Epithelial cell of esophagus (primary cell): ENCODE measurements at regions not wholly inside any gene's neighbourhood (a gene's known extent, or its start where the extent isn't known, plus 50 kb on each side); places are given as distances from the start of the nearest gene placed in this dataset.
"Not testable (repeated sequence)": the region's sequence is repeated elsewhere in the genome, so short reads cannot be mapped to it uniquely, and the experiment has no call there.

Experiments
- DNase-seq: peaks from one replicate; pipeline ENCODE4 v3.0.0; 2010; ENCODE audit warnings: low read depth
- H3K4me3 ChIP-seq: 2 replicates; pipeline ENCODE4 v1.5.1; 2011; ENCODE audit warnings: mild to moderate bottlenecking, low read length, control low read depth

DNA sequence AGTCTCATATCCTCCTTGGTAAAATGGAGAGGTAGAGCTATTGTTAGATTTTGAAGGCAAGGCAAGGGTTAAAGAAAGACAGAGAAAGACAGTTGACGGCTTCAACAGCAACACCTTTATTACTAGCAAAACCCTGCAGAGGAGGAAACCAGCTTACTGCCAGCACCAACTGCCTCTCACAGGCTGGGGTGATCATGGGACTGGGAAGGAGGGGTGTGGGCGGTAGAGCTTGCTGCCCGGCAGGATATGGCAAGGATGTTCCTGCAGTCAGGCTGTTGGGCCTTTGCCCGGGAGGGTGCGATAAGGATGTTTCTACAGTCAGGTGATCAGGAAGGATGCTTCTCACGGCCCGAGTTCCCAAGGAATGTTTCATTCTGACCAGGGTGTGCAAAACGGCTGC lies 310.0 kb downstream of the FOXD4L4 start:
- H3K4me3 ChIP-seq, DNase-seq: not testable (repeated sequence)

DNA sequence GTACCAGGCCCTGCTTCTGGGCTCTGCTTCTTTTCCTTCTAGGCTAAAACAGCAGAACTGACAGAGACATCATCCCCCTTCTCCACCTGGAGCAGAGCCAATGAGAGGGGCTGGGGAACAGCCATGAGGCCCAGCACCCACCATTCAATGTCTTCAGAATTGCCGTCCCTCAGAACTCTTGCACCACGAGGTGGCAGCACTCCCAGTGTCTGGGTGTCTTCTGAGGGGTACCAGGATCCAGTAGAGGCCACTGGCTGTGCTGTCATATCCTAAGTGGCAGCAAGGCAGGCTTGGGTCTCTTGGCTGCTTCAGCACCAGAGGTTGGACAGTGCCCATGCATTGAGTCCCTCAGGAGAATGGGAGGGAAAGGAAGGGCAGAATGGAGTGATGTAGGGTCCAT lies 312.8 kb downstream of the FOXD4L4 start:
- not testable (repeated sequence) for DNase-seq, H3K4me3 ChIP-seq

DNA sequence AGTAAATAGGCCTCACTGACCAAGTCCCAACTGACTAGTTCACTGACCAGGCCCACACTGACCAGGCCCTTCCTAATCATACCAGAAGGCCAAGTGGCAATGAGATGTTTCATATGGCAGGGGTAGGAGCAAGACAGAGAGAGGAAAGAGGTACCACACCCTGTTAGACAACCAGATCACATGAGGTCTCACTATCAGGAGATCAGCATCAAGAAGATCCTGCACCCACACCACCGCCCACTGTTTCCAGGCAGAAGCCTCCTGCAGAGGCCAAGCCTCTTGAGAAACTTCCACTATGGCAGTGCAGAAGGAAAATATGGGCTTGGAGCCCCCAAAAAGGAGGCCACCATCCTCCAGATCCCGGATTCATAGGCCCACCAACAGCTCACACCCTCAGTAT lies 317.8 kb downstream of the FOXD4L4 start:
- DNase-seq, H3K4me3 ChIP-seq: not testable (repeated sequence)

DNA sequence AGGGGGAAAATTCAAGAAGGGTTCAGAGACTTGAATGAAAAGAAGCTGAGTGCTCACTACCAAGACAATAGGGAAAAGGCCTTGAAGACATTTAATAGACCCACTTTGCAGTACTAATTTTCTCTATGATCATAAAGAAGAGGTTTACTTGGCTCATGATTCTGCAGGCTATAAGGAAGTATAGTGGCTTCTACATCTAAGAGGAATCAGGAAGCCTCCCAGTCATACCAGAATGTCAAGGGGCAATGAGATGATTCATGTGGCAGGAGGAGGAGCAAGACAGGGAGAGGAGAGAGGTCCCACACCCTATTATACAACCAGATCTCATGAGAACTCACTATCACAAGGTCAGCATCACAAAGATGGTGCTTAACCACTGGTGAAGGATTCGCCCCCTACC lies 323.7 kb downstream of the FOXD4L4 start:
- H3K4me3 ChIP-seq, DNase-seq: not testable (repeated sequence)

DNA sequence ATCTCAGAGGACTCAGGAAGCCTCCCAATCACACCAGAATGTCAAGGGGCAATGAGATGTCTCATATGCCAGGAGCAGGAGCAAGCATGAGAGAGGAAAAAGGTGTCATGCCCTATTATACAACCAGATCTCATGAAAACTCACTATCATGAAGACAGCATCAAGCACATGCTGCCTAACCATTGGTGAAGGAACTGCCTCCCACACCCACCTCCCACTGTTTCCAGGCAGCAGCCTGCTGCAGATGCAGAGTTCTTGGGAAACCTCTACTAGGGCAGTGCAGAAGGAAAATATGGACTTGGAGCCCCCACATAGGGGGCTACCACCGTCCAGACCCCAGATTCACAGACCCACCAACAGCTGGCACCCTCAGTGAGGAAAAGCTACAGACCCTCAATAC lies 326.9 kb downstream of the FOXD4L4 start:
- not testable (repeated sequence) for DNase-seq, H3K4me3 ChIP-seq

DNA sequence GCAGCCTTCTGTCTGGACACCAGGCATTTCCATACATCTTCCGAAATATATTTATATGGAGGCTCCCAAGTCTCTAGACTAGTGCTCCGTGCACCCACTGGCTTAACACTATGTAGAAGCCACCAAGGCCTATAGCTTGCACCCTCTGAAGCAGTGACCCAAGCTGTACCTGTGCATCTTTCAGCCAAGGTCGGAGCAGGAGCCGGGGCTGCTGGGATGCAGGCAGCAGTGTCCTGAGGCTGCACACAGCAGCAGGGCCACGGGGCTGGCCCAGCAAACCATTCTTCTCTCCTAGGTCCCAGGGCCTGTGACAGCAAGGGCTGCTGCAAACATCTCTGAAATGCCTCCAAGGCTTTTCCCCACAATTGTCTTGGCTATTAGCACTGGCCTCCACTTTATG lies 328.8 kb downstream of the FOXD4L4 start:
- not testable (repeated sequence) for DNase-seq, H3K4me3 ChIP-seq

DNA sequence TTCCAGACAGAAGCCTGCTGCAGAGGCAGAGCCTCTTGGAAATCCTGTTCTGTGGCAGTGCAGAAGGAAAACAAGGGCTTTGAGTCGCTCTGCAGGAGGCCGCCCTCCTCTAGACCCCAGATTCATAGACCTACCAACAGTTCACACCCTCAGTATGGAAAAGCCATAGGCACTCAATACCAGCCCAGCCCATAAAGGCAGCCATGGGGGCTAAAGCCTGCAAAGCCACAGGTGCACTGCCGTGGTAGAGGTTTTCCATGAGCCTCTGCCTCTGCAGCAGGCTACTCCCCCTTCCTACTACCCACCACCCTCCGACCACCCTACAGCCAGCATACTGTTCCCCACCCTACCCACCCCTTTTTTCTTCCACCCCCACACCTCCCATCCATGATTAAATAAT lies 330.3 kb downstream of the FOXD4L4 start:
- H3K4me3 ChIP-seq: not testable (repeated sequence)
- DNase-seq: peak; percentile 0

DNA sequence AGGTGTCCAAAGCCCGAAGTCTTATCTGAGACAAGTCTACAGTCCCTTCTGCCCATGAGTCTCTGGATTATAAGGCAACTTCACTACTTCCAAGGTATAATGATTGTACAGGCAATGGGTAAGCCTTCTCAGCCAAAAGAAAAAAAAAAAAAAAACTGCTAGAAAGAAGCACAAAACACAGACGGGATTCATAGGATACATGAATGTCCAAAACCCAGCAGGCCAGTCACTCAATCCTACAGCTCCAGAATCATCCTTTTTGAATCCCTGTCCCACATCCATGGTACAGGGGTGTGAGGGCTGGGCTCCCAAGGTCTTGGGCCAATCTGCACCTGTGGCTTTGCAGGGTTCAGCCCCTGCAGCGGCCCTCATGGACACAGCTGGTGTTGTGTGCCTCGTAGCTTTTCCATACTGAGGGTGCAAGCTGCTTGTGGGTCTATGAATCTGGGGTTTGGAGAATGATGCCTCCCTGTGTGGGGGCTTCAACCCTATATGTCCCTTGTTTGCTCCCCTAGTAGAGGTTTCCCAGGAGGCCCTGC lies 331.6 kb downstream of the FOXD4L4 start:
- not testable (repeated sequence) for H3K4me3 ChIP-seq
- peak; percentile 0 for DNase-seq

DNA sequence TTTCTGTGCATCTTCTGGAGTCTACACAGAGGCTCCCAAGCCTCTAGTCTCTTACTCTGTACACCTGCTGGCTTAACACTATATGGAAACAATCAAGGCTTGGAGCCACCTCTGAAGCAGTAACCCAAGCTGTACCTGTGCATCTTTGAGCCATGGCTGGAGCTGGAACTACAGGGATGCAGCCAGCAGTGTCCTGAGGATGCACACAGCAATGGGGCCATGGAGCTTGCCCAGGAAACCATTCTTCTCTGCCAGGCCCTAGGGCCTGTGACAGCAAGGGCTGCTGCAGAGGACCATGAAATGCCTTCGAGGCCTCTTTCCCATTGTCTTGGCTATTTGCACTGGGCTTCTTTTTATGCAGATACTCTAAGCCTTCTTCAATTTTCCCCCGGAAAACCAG lies 332.1 kb downstream of the FOXD4L4 start:
- H3K4me3 ChIP-seq, DNase-seq: not testable (repeated sequence)

DNA sequence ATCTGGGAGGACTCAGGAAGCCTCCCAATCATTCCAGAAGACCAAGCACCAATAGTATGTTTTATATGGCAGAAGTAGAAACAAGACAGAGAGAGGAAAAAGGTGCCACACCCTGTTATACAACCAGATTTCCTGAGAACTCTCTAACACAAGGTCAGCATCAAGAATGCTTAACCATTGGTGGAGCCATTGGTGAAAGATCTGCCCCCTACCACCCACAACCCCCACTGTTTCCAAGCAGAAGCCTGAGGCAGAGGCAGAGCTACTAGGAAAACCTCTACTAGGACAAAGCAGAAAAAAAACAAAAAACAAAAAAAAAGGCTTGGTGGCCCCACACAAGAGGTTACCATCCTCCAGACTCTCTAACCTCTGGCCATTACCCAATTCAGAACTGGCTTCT lies 336.2 kb downstream of the FOXD4L4 start:
- not testable (repeated sequence) for H3K4me3 ChIP-seq, DNase-seq

DNA sequence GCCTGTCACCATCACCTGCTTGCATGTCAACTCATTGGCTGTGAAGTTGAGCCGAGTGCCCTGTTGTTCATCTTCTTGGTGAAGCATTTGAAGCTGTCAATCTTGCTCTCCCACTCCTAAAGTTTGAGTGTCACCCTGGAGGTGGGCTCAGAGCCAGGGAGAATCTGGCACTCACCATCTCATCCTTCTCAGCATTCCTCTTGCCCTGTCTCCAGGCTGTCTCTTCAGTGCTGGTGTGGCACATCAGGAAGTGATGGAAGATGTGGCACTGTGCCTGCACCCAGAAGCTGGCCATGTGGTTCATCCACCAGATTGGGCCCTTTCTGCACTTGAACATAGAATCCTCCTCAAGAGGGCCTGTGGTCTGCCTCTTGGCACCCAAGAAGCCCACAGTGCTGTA lies 345.9 kb downstream of the FOXD4L4 start:
- DNase-seq, H3K4me3 ChIP-seq: not testable (repeated sequence)
